ENCODE measurements at regions not wholly inside any gene's neighbourhood (a gene's known extent, or its start where the extent isn't known, plus 50 kb on each side); places are given as distances from the start of the nearest gene placed in this dataset.

GRCh38 chr1:79517470-79518224 lies 511.1 kb upstream of the ADGRL4 start:
- TF ChIP-seq REST (IDR thresholded peaks at IDR 0.05; ENCODE audit: insufficient read depth in 1 of 2, low read depth in 2 of 2, low read length in 1 of 2) (no peak), POLR2AphosphoS5 (IDR thresholded peaks at IDR 0.05; ENCODE audit: low read depth, low read length) (no peak), SIN3A (IDR thresholded peaks at IDR 0.05; ENCODE audit: borderline replicate concordance, insufficient read depth, low read depth, low read length) (no peak), CTCF (IDR thresholded peaks at IDR 0.05) (no peak), TCF7L2 (IDR thresholded peaks at IDR 0.05; ENCODE audit: low read depth, low read length) (no peak)
- intact Hi-C loops (cut with micrococcal nuclease; ENCODE audit: unreplicated experiment) (no loop called here), in situ Hi-C loops (cut with HindIII; ENCODE audit: low pct_unique_long_range_greater_than_20kb, low sequenced_read_pairs) (no loop called here)
- BruUV-seq (replicated peaks): no TSS peak
- ChIA-PET POLR2A (no interaction called here), CTCF (no interaction called here)
- Histone ChIP-seq H3K36me3 (ENCODE audit: control insufficient read depth, insufficient read depth, low read length) (no peaks in the 10 kb centered on the region), H3K27me3 (ENCODE audit: control insufficient read depth, insufficient read depth, low read length) (no peaks in the 10 kb centered on the region), H3K4me3 (ENCODE audit: low read depth in 2 of 2, low read length in 2 of 2) (no peak overlapping the region), H3K9me3 (ENCODE audit: control insufficient read depth, insufficient read depth, low read depth, low read length) (no peaks in the 10 kb centered on the region), H3K4me1 (ENCODE audit: control insufficient read depth, insufficient read depth, low read length) (no peaks in the 10 kb centered on the region), H3K27ac (ENCODE audit: low read length) (no peak overlapping the region)
- DNase-seq (ENCODE audit: low read depth, low spot score) (no peak), ATAC-seq (no peak)

GRCh38 chr1:79507770-79508169 lies 501.2 kb upstream of the ADGRL4 start:
- no peak overlapping the region for H3K27ac ChIP-seq (ENCODE audit: low read length)
- in situ Hi-C loops (cut with HindIII; ENCODE audit: low pct_unique_long_range_greater_than_20kb, low sequenced_read_pairs): no loop called here
- ATAC-seq: no peak

More at GRCh38 chr1:79507770-79508169, 501.2 kb upstream of the ADGRL4 start:
- intact Hi-C loops (cut with micrococcal nuclease; ENCODE audit: unreplicated experiment): no loop called here
- CTCF ChIA-PET: no interaction called here
- H3K27me3 ChIP-seq (ENCODE audit: control insufficient read depth, insufficient read depth, low read length): no peaks in the 10 kb centered on the region
- BruUV-seq (replicated peaks): no TSS peak
- no peak for DNase-seq (ENCODE audit: low read depth, low spot score)
- no peaks in the 10 kb centered on the region for H3K36me3 ChIP-seq (ENCODE audit: control insufficient read depth, insufficient read depth, low read length)
- no peaks in the 10 kb centered on the region for H3K9me3 ChIP-seq (ENCODE audit: control insufficient read depth, insufficient read depth, low read depth, low read length)
- TF ChIP-seq SIN3A (IDR thresholded peaks at IDR 0.05; ENCODE audit: borderline replicate concordance, insufficient read depth, low read depth, low read length) (no peak), POLR2AphosphoS5 (IDR thresholded peaks at IDR 0.05; ENCODE audit: low read depth, low read length) (no peak), TCF7L2 (IDR thresholded peaks at IDR 0.05; ENCODE audit: low read depth, low read length) (no peak), REST (IDR thresholded peaks at IDR 0.05; ENCODE audit: insufficient read depth in 1 of 2, low read depth in 2 of 2, low read length in 1 of 2) (no peak), CTCF (IDR thresholded peaks at IDR 0.05) (no peak)
- POLR2A ChIA-PET: no interaction called here
- H3K4me3 ChIP-seq (ENCODE audit: low read depth in 2 of 2, low read length in 2 of 2): no peak overlapping the region
- H3K4me1 ChIP-seq (ENCODE audit: control insufficient read depth, insufficient read depth, low read length): no peaks in the 10 kb centered on the region

Measured in Panc1 (cell line).